GM10266 (cell line): ENCODE measurements at regions not wholly inside any gene's neighbourhood (a gene's known extent, or its start where the extent isn't known, plus 50 kb on each side); places are given as distances from the start of the nearest gene placed in this dataset.

Experiments
- DNase-seq: peaks from one replicate; pipeline ENCODE4 v3.0.0; 2012; ENCODE audit errors: extremely low spot score
- TF ChIP-seq, protein P1 (sequence below): IDR thresholded peaks from 2 replicates; pipeline ENCODE4 v1.5.1; 2012; ENCODE audit warnings: mild to moderate bottlenecking, low read depth; ENCODE audit not compliant: control insufficient read depth, insufficient read depth; ENCODE audit errors: missing control alignments

DNA sequence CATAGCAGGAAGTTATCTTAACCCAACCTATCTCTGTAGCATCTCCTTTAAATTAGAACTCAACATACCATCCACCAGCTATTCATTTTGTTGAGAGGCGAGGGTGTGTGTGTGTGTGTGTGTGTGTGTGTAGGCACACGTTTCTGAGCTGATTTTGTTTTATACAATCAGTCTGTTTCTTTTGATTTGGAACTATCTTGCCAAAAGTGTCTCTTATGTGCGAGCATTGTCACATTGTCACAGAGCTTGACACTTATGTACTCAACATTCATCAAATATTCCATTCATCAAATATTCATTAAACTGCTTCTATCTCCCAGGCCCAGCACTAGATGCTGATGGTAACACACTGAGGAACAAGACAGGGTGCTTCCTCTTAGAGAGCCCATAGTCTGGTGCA, 180.4 kb downstream of the HAPSTR1 start:
- no peak for DNase-seq
- TF ChIP-seq, protein P1, sequence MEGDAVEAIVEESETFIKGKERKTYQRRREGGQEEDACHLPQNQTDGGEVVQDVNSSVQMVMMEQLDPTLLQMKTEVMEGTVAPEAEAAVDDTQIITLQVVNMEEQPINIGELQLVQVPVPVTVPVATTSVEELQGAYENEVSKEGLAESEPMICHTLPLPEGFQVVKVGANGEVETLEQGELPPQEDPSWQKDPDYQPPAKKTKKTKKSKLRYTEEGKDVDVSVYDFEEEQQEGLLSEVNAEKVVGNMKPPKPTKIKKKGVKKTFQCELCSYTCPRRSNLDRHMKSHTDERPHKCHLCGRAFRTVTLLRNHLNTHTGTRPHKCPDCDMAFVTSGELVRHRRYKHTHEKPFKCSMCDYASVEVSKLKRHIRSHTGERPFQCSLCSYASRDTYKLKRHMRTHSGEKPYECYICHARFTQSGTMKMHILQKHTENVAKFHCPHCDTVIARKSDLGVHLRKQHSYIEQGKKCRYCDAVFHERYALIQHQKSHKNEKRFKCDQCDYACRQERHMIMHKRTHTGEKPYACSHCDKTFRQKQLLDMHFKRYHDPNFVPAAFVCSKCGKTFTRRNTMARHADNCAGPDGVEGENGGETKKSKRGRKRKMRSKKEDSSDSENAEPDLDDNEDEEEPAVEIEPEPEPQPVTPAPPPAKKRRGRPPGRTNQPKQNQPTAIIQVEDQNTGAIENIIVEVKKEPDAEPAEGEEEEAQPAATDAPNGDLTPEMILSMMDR: no peak

DNA sequence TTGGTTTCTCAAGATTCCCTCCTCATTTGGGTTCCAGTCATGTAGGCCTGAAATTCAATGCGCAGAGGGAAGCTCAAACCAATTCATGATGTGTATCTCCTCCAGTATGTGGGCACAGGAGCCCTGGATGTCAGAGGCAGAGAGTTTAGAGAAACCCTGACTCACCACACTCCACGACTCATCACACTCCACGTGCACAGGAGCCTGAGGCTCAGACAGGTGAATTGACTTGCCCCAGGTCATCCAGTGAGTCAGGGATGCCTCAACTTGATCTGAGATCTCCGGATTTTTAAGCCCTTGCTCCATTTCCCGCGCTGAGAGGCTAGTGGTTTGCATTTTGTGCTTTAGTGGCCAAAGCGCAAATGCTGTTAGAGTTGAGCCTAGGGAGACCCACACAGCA, 183.9 kb downstream of the HAPSTR1 start:
- DNase-seq: no peak
- TF ChIP-seq, protein P1: no peak

DNA sequence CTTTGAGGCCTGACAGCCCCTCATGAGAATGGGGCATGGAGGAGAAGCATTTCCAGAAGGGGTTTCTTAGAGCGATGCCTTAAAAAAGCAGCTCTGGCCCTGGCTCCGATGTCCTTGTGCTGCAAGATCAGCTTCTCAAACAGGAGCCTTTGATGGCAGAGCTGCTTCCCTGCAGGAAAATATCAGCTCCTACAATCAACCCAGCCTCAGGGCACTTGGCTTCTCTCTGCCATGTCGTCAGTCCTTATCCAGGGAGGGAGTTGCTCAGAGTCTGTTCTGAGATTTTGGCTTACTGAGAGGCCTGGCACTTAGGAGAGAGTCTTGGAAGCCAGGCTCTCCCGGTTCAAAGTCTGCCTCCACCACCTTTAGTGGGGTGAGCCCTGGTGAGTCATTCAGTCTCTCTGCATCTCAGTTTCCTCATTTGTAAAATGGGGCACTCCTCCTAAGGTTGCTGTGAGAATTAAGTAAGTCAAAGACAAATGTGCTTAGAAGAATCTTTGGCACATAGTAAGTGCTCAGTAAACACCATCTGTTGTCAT, 184.4 kb downstream of the HAPSTR1 start:
- DNase-seq: no peak
- TF ChIP-seq, protein P1: no peak

DNA sequence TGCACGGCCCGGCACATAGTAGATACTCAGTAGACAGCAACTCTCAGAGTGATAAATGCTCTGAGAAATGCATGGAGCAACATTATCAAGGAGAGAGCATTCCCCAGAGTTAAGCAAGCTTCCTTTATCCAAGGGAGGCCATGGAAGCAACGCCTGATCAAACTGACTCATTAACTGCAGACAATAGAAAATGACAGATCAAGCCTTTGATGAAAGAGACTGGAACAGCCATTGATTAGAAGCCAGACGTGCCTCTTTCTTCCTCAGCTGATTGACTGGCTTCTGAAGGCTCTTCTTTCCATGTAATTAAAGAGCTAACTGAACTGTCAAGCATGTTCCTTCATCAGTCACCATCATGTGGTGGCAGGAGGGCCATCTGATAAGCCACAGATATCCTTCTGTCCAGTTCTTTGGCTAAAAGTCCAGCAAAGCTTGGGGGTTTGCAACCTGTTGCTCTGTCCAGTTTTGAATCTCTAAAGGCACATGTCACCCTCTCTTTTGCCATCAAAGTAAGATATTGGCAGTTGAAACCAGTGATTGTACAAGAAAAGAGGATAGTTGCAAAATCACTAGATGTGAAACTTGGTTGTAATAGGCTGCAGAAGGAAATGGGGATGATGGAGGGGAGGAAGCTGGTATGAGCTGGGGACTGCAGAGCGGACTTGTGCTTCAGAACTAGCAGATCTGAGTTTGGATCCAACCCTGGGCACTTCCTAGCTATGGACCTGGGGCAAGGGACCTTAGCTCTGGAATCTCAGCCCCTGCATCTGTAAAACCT, 188.0 kb downstream of the HAPSTR1 start:
- TF ChIP-seq, protein P1: no peak
- no peak for DNase-seq

DNA sequence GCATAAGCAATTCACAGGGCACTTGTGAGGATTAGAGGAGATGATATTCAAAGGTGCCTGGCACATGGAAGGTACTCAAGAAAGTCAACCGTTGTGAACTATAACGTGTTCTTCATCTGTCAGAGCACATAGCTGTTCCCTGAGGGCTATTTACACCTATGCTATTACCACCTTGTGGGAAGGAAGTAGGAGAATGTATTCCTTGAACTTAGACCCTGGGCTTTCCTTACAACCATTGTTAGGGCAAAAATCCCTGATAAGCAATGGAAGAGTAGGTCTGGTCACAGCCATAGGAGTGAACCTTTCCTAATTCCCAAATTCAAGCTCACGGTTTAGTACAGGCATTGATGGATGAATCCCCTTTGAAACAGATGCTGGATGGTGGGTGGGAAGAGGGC, 188.6 kb downstream of the HAPSTR1 start:
- no peak for DNase-seq
- TF ChIP-seq, protein P1: no peak

DNA sequence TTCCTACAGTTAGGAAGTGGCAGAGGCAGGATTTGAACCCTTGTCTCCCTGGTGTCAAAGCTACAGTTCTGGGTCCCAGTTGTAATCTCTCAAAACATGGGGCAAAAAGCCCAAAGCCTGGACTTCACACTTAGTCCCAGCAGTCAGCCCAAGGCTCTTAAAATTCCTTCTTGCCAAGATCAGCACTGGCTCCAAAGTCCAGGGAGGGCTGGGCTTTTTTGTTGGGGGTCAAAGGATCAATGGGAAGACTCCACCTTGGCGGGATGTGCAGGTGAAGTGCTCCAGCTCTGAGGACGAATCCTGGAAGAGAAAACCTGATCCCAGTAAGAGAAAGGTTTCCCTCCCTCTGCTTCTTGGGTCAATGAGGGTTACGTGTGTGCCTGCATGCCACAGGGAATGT, 195.5 kb downstream of the HAPSTR1 start:
- no peak for DNase-seq
- TF ChIP-seq, protein P1: no peak

DNA sequence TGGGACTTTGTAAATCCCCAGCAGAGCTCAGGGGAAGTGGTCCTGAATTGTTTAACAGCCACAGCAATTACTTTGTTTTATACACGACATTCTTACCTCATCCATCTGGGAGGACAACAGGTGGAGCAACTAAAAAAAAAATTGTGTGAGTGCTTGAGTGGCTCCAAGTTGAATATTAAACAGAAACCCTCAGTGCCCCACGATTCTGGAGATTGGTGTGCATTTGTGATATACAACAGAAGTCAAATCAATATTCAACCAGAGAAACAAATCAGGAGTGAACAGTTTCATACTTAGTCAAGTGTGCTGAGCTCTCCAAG, 204.8 kb downstream of the HAPSTR1 start:
- TF ChIP-seq, protein P1: no peak
- no peak for DNase-seq
